HEK293 (cell line): ENCODE measurements at regions not wholly inside any gene's neighbourhood (a gene's known extent, or its start where the extent isn't known, plus 50 kb on each side); places are given as distances from the start of the nearest gene placed in this dataset.
"Not testable (repeated sequence)": the region's sequence is repeated elsewhere in the genome, so short reads cannot be mapped to it uniquely, and the experiment has no call there.

Experiments used
- CTCF ChIA-PET: fragments of 350-600 bp; formaldehyde crosslinking; extraction: SDS; loops from one replicate; lab custom pipeline; 2021; ENCODE audit warnings: antibody characterized with exemption; lab: Yijun Ruan, JAX
- POLR2A ChIA-PET: fragments of 300-600 bp; formaldehyde crosslinking; extraction: SDS; loops from one replicate; lab custom pipeline; 2020; ENCODE audit warnings: antibody characterized with exemption, inconsistent platforms; lab: Yijun Ruan, JAX
- H3K27ac ChIP-seq: fragments of 200-500 bp; sonication (Bioruptor generic); 2 replicates; pipeline ENCODE4 v1.5.1; 2014; ENCODE audit warnings: low read depth, low read length, control low read depth, inconsistent platforms; ENCODE audit errors: extremely low read depth
- H3K36me3 ChIP-seq, 2 experiments: fragments of 200-500 bp in 1 of 2; sonication (Bioruptor generic) in 1 of 2; 1 replicate in 1 of 2; 2 replicates in 1 of 2; pipeline ENCODE4 v1.5.1; 2014 to 2017; ENCODE audit warnings: inconsistent platforms in 2 of 2, low read length in 2 of 2; ENCODE audit not compliant: control insufficient read depth in 2 of 2, insufficient read depth in 1 of 2
- H3K4me1 ChIP-seq: fragments of 200-500 bp; sonication (Bioruptor generic); 2 replicates; pipeline ENCODE4 v1.5.1; 2014; ENCODE audit warnings: mild to moderate bottlenecking, low read length, inconsistent platforms; ENCODE audit not compliant: control insufficient read depth, insufficient read depth
- H3K4me3 ChIP-seq: 2 replicates; pipeline ENCODE4 v1.5.1; 2011; ENCODE audit warnings: low read depth, mild to moderate bottlenecking, control low read depth, low read length, moderate library complexity
- H3K9me3 ChIP-seq: fragments of 200-500 bp; sonication (Bioruptor generic); 2 replicates; pipeline ENCODE4 v1.5.1; 2014; ENCODE audit warnings: low read depth, low read length, inconsistent platforms; ENCODE audit not compliant: control insufficient read depth, insufficient read depth
- BCL11B ChIP-seq: fragments of 450-650 bp; formaldehyde crosslinking; IDR thresholded peaks from 2 replicates; pipeline ENCODE4 v1.5.1; 2016; ENCODE audit warnings: low read depth, missing biosample characterization, missing genetic modification characterization
- HOXD13 ChIP-seq: sonication (generic); formaldehyde crosslinking; IDR thresholded peaks from 2 replicates; pipeline ENCODE4 v1.8.0; 2022; ENCODE audit warnings: missing genetic modification reagents, borderline replicate concordance
- IKZF3 ChIP-seq: fragments of 450-650 bp; IDR thresholded peaks from 2 replicates; pipeline ENCODE4 v1.5.0; 2018; ENCODE audit warnings: missing biosample characterization, mild to moderate bottlenecking, missing genetic modification characterization, moderate library complexity
- OSR2 ChIP-seq: fragments of 450-650 bp; formaldehyde crosslinking; IDR thresholded peaks from 2 replicates; pipeline ENCODE4 v1.5.1; 2016; ENCODE audit warnings: missing biosample characterization, missing genetic modification characterization
- SCRT1 ChIP-seq: fragments of 450-650 bp; formaldehyde crosslinking; IDR thresholded peaks from 2 replicates; pipeline ENCODE4 v1.5.1; 2016; ENCODE audit warnings: missing biosample characterization, missing genetic modification characterization, borderline replicate concordance
- SP2 ChIP-seq: fragments of 450-650 bp; formaldehyde crosslinking; IDR thresholded peaks from 2 replicates; pipeline ENCODE4 v1.5.1; 2016; ENCODE audit warnings: missing biosample characterization, missing genetic modification characterization
- YY2 ChIP-seq: fragments of 450-650 bp; formaldehyde crosslinking; IDR thresholded peaks from 2 replicates; pipeline ENCODE4 v1.5.1; 2016; ENCODE audit warnings: missing biosample characterization, missing genetic modification characterization
- ZNF132 ChIP-seq: fragments of 450-650 bp; formaldehyde crosslinking; IDR thresholded peaks from 2 replicates; pipeline ENCODE4 v1.5.1; 2017; ENCODE audit warnings: missing biosample characterization, missing genetic modification characterization, borderline replicate concordance
- ZNF146 ChIP-seq: fragments of 450-650 bp; formaldehyde crosslinking; IDR thresholded peaks from 2 replicates; pipeline ENCODE4 v1.5.1; 2016; ENCODE audit warnings: missing biosample characterization, missing genetic modification characterization
- ZNF221 ChIP-seq: fragments of 450-650 bp; formaldehyde crosslinking; IDR thresholded peaks from 2 replicates; pipeline ENCODE4 v1.5.1; 2017; ENCODE audit warnings: missing biosample characterization, missing genetic modification characterization, borderline replicate concordance
- ZNF280D ChIP-seq: fragments of 450-650 bp; formaldehyde crosslinking; IDR thresholded peaks from 2 replicates; pipeline ENCODE4 v1.5.1; 2016; ENCODE audit warnings: missing biosample characterization, missing genetic modification characterization
- ZNF391 ChIP-seq: fragments of 450-650 bp; formaldehyde crosslinking; IDR thresholded peaks from 2 replicates; pipeline ENCODE4 v1.5.1; 2016; ENCODE audit warnings: low read depth, missing biosample characterization, missing genetic modification characterization, borderline replicate concordance
- ZNF510 ChIP-seq: fragments of 450-650 bp; formaldehyde crosslinking; IDR thresholded peaks from 2 replicates; pipeline ENCODE4 v1.5.1; 2018; ENCODE audit warnings: mild to moderate bottlenecking, missing genetic modification characterization, missing biosample characterization; ENCODE audit not compliant: insufficient replicate concordance
- ZNF596 ChIP-seq: fragments of 450-650 bp; IDR thresholded peaks from 2 replicates; pipeline ENCODE4 v1.5.0; 2018; ENCODE audit warnings: missing biosample characterization, mild to moderate bottlenecking, missing genetic modification characterization, moderate library complexity
- ZNF654 ChIP-seq: fragments of 450-650 bp; formaldehyde crosslinking; IDR thresholded peaks from 2 replicates; pipeline ENCODE4 v1.5.1; 2016; ENCODE audit warnings: low read depth, missing biosample characterization, missing genetic modification characterization
- ZNF658 ChIP-seq: fragments of 450-650 bp; formaldehyde crosslinking; IDR thresholded peaks from 2 replicates; pipeline ENCODE4; 2016; ENCODE audit warnings: missing biosample characterization, missing genetic modification characterization
- ZNF670 ChIP-seq: fragments of 450-650 bp; formaldehyde crosslinking; IDR thresholded peaks from 2 replicates; pipeline ENCODE4 v1.5.1; 2016; ENCODE audit warnings: missing biosample characterization, missing genetic modification characterization, low read depth
- ZNF777 ChIP-seq: fragments of 450-650 bp; formaldehyde crosslinking; IDR thresholded peaks from 2 replicates; pipeline ENCODE4 v1.5.1; 2017; ENCODE audit warnings: missing biosample characterization, missing genetic modification characterization, borderline replicate concordance
- ZNF785 ChIP-seq: fragments of 450-650 bp; formaldehyde crosslinking; IDR thresholded peaks from 2 replicates; pipeline ENCODE4 v1.5.1; 2016; ENCODE audit warnings: missing biosample characterization, missing genetic modification characterization
- TF ChIP-seq, protein P1 (sequence below): fragments of 450-650 bp; formaldehyde crosslinking; IDR thresholded peaks from 2 replicates; pipeline ENCODE4 v1.5.1; 2016; ENCODE audit warnings: missing biosample characterization, missing genetic modification characterization
- TF ChIP-seq, protein P2 (sequence below): fragments of 450-650 bp; formaldehyde crosslinking; IDR thresholded peaks from 2 replicates; pipeline ENCODE4 v1.5.1; 2016; ENCODE audit warnings: missing biosample characterization, missing genetic modification characterization

- Histone ChIP-seq H3K4me1 (peaks cover 6% of the 10 kb centered on the region; the same call in 1 of the 2 replicates), H3K4me3 (no peak overlapping the region), H3K9me3 (no peaks in the 10 kb centered on the region; the same call in 1 of the 2 replicates), H3K27ac (no peak overlapping the region), H3K36me3 (no peaks in the 10 kb centered on the region)
- ChIA-PET CTCF (no interaction called here), POLR2A (no interaction called here)
- TF ChIP-seq ZNF670 (tag by site-specific recombination) (no peak), SCRT1 (tag by site-specific recombination) (no peak), BCL11B (tag by site-specific recombination) (no peak), IKZF3 (tag by site-specific recombination) (no peak), SP2 (tag by site-specific recombination) (no peak), OSR2 (tag by site-specific recombination) (no peak), ZNF777 (no peak), ZNF654 (tag by site-specific recombination) (no peak), HOXD13 (CRISPR knock-in tag) (no peak), ZNF510 (tag by site-specific recombination) (no peak), ZNF132 (tag by site-specific recombination) (no peak), ZNF221 (tag by site-specific recombination) (no peak), ZNF596 (tag by site-specific recombination) (no peak), ZNF658 (tag by site-specific recombination) (no peak), YY2 (no peak), ZNF785 (tag by site-specific recombination) (no peak), ZNF391 (no peak)
- TF ChIP-seq, protein P1, sequence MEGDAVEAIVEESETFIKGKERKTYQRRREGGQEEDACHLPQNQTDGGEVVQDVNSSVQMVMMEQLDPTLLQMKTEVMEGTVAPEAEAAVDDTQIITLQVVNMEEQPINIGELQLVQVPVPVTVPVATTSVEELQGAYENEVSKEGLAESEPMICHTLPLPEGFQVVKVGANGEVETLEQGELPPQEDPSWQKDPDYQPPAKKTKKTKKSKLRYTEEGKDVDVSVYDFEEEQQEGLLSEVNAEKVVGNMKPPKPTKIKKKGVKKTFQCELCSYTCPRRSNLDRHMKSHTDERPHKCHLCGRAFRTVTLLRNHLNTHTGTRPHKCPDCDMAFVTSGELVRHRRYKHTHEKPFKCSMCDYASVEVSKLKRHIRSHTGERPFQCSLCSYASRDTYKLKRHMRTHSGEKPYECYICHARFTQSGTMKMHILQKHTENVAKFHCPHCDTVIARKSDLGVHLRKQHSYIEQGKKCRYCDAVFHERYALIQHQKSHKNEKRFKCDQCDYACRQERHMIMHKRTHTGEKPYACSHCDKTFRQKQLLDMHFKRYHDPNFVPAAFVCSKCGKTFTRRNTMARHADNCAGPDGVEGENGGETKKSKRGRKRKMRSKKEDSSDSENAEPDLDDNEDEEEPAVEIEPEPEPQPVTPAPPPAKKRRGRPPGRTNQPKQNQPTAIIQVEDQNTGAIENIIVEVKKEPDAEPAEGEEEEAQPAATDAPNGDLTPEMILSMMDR (tag by site-specific recombination) = no peak
Observed at GRCh38 chr6:16882230-16882629, 121.0 kb upstream of the ATXN1 start.

- POLR2A ChIA-PET = not testable (repeated sequence)
Observed at GRCh38 chr6:16876852-16877251, 115.6 kb upstream of the ATXN1 start.

More at GRCh38 chr6:16876852-16877251, 115.6 kb upstream of the ATXN1 start:
- not testable (repeated sequence) for H3K4me1 ChIP-seq, H3K36me3 ChIP-seq, H3K27ac ChIP-seq, H3K4me3 ChIP-seq, H3K9me3 ChIP-seq
- CTCF ChIA-PET = interaction anchor here (0.7 to 1.5 kb wide), 3 partner anchors 69 to 545 kb away, joined by 3 to 6 read pairs (median 3); no protein-coding TSS in a partner anchor
- TF ChIP-seq, protein P2, sequence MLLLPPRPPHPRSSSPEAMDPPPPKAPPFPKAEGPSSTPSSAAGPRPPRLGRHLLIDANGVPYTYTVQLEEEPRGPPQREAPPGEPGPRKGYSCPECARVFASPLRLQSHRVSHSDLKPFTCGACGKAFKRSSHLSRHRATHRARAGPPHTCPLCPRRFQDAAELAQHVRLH (tag by site-specific recombination) = 0 out of 2 replicates have a peak, but pooled peaks have one; percentile 28
- TF ChIP-seq ZNF146 = peak; percentile 94
- TF ChIP-seq ZNF280D = 0 out of 2 replicates have a peak, but pooled peaks have one; percentile 67
